Sigmoid colon (tissue), 4 donors: ENCODE measurements at regions not wholly inside any gene's neighbourhood (a gene's known extent, or its start where the extent isn't known, plus 50 kb on each side); places are given as distances from the start of the nearest gene placed in this dataset.
A peak's percentile ranks its signal among the peaks of the same experiment; 100 is the strongest.

Experiments used
- CTCF ChIP-seq, 4 experiments: fragments of 450-650 bp in 3 of 4; fragments of 200-600 bp in 1 of 4; IDR thresholded peaks; one replicate each; pipeline ENCODE4 v1.5.1; 2016 to 2019; ENCODE audit warnings: antibody characterized with exemption in 4 of 4, mild to moderate bottlenecking in 3 of 4, moderate library complexity in 2 of 4
- EP300 ChIP-seq, 4 donors: sonication (generic); formaldehyde crosslinking; IDR thresholded peaks; one replicate each; pipeline ENCODE4 v1.6.1; 2017; ENCODE audit warnings: antibody characterized with exemption in 4 of 4

DNA sequence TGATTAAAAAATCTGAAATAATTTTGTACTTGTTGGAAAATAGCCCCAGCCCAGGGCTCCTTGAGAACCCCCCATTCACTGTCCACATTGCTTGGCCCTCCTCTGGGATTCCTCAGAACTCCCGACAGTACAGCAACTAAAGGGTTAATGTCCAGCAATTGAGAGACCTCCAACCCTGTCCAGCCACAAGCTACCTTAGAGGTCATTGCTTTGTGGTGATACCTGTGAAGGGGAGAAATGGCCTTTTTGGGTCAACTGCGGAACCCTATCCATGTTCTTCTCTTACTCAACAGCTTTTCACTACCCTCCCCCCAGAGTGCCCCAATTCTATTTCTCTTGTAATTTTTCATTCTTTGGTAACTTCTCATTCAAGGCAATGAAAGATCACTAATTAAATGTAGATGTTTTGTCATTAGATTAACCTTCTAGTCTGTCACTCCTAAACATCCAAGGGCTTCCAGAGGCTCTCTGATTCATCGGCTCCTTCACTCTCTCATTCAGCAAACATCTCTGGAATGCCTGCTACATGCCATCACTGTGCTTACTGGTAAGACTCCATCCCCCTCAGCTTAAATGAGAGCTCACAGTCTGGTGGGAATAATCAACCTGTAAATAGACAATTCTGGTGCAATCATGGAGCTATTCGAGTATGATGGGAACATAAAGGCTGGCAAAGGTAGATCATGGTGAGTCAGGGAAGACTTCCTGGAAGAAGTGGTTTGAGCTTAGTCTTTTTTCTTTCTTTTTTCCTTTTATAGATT lies 241.4 kb upstream of the PGRMC2 start:
- TF ChIP-seq CTCF (IDR thresholded peaks at IDR 0.05), result no peak
- TF ChIP-seq EP300 (IDR thresholded peaks at IDR 0.05), result peak in 1 of 4 donors; percentile 55
